ENCODE measurements at regions not wholly inside any gene's neighbourhood (a gene's known extent, or its start where the extent isn't known, plus 50 kb on each side); places are given as distances from the start of the nearest gene placed in this dataset.
"Not testable (repeated sequence)": the region's sequence is repeated elsewhere in the genome, so short reads cannot be mapped to it uniquely, and the experiment has no call there.

GRCh38 chr4:64975177-64975576 is 565.9 kb upstream of the TECRL start:
- DNase-seq (ENCODE audit: low read depth in 4 of 4, low spot score in 1 of 4): no peak

- no peak for DNase-seq (ENCODE audit: low read depth in 4 of 4, low spot score in 1 of 4)
These were observed 559.8 kb upstream of the TECRL start for GRCh38 chr4:64969081-64969480.

GRCh38 chr4:64967286-64967685 is 558.0 kb upstream of the TECRL start:
- DNase-seq (ENCODE audit: low read depth in 4 of 4, low spot score in 1 of 4): no peak

GRCh38 chr4:64960516-64960915 is 551.3 kb upstream of the TECRL start:
- DNase-seq (ENCODE audit: low read depth in 4 of 4, low spot score in 1 of 4): no peak

GRCh38 chr4:64940698-64941097 is 531.4 kb upstream of the TECRL start:
- no peak for DNase-seq (ENCODE audit: low read depth in 4 of 4, low spot score in 1 of 4)

- no peak for DNase-seq (ENCODE audit: low read depth in 4 of 4, low spot score in 1 of 4)
These were observed 526.3 kb upstream of the TECRL start for GRCh38 chr4:64935469-64936001.

GRCh38 chr4:64911846-64912245 is 502.6 kb upstream of the TECRL start:
- no peak for DNase-seq (ENCODE audit: low read depth in 4 of 4, low spot score in 1 of 4)

GRCh38 chr4:64903986-64904385 is 494.7 kb upstream of the TECRL start:
- DNase-seq (ENCODE audit: low read depth in 4 of 4, low spot score in 1 of 4): no peak

GRCh38 chr4:64899563-64899962 is 490.3 kb upstream of the TECRL start:
- DNase-seq (ENCODE audit: low read depth in 4 of 4, low spot score in 1 of 4): no peak

GRCh38 chr4:64899030-64899429 is 489.8 kb upstream of the TECRL start:
- not testable (repeated sequence) for DNase-seq (ENCODE audit: low read depth in 4 of 4, low spot score in 1 of 4)

- DNase-seq (ENCODE audit: low read depth in 4 of 4, low spot score in 1 of 4): no peak
These were observed 488.4 kb upstream of the TECRL start for GRCh38 chr4:64897683-64898082.

- no peak for DNase-seq (ENCODE audit: low read depth in 4 of 4, low spot score in 1 of 4)
These were observed 485.8 kb upstream of the TECRL start for GRCh38 chr4:64895031-64895430.

- DNase-seq (ENCODE audit: low read depth in 4 of 4, low spot score in 1 of 4): no peak
These were observed 484.0 kb upstream of the TECRL start for GRCh38 chr4:64893205-64893604.

GRCh38 chr4:64889906-64890610 is 480.8 kb upstream of the TECRL start:
- no peak for DNase-seq (ENCODE audit: low read depth in 4 of 4, low spot score in 1 of 4)

GRCh38 chr4:64883087-64883807 is 474.0 kb upstream of the TECRL start:
- DNase-seq (ENCODE audit: low read depth in 4 of 4, low spot score in 1 of 4): no peak

GRCh38 chr4:64882311-64883086 is 473.2 kb upstream of the TECRL start:
- no peak for DNase-seq (ENCODE audit: low read depth in 4 of 4, low spot score in 1 of 4)

- no peak for DNase-seq (ENCODE audit: low read depth in 4 of 4, low spot score in 1 of 4)
These were observed 471.3 kb upstream of the TECRL start for GRCh38 chr4:64880557-64880956.

- no peak for DNase-seq (ENCODE audit: low read depth in 4 of 4, low spot score in 1 of 4)
These were observed 466.8 kb upstream of the TECRL start for GRCh38 chr4:64876021-64876420.

- no peak for DNase-seq (ENCODE audit: low read depth in 4 of 4, low spot score in 1 of 4)
These were observed 461.3 kb upstream of the TECRL start for GRCh38 chr4:64870558-64870957.

GRCh38 chr4:64857815-64858214 is 448.6 kb upstream of the TECRL start:
- DNase-seq (ENCODE audit: low read depth in 4 of 4, low spot score in 1 of 4): no peak

- no peak for DNase-seq (ENCODE audit: low read depth in 4 of 4, low spot score in 1 of 4)
These were observed 447.9 kb upstream of the TECRL start for GRCh38 chr4:64857198-64857597.

- DNase-seq (ENCODE audit: low read depth in 4 of 4, low spot score in 1 of 4): no peak
These were observed 437.2 kb upstream of the TECRL start for GRCh38 chr4:64846417-64846816.

Measured in stimulated activated CD4-positive, alpha-beta T cell treated with anti-CD3 and anti-CD28 coated beads, Interleukin-1b, Interleukin-23, amount 100 ng/mL, for 24 hours (primary cell).